GM18511 (cell line): ENCODE measurements at regions not wholly inside any gene's neighbourhood (a gene's known extent, or its start where the extent isn't known, plus 50 kb on each side); places are given as distances from the start of the nearest gene placed in this dataset.
"Not testable (repeated sequence)": the region's sequence is repeated elsewhere in the genome, so short reads cannot be mapped to it uniquely, and the experiment has no call there.

ENCODE experiments used
- ATAC-seq: cut with Tn5 transposase; IDR thresholded peaks from one replicate; pipeline ENCODE4 v1.9.1; 2021; ENCODE audit warnings: mild to moderate bottlenecking, moderate library complexity; ENCODE audit not compliant: unreplicated experiment

GRCh38 chr6:167661552-167662044, 165.1 kb upstream of the AFDN start:
- no peak for ATAC-seq

GRCh38 chr6:167662075-167662880, 164.4 kb upstream of the AFDN start:
- no peak for ATAC-seq

GRCh38 chr6:167662881-167663205, 163.9 kb upstream of the AFDN start:
- ATAC-seq, result no peak

GRCh38 chr6:167663316-167663715, 163.4 kb upstream of the AFDN start:
- no peak for ATAC-seq

GRCh38 chr6:167663784-167664443, 162.8 kb upstream of the AFDN start:
- ATAC-seq, result no peak

- no peak for ATAC-seq
Observed at GRCh38 chr6:167664678-167665660, 161.7 kb upstream of the AFDN start.

- ATAC-seq, result no peak
Observed at GRCh38 chr6:167665698-167666330, 160.9 kb upstream of the AFDN start.

- no peak for ATAC-seq
Observed at GRCh38 chr6:167666571-167667203, 160.0 kb upstream of the AFDN start.

GRCh38 chr6:167667204-167668018, 159.3 kb upstream of the AFDN start:
- no peak for ATAC-seq

- ATAC-seq, result no peak
Observed at GRCh38 chr6:167668019-167668753, 158.5 kb upstream of the AFDN start.

- no peak for ATAC-seq
Observed at GRCh38 chr6:167668754-167669552, 157.8 kb upstream of the AFDN start.

GRCh38 chr6:167669553-167669849, 157.2 kb upstream of the AFDN start:
- ATAC-seq, result no peak

- no peak for ATAC-seq
Observed at GRCh38 chr6:167669870-167670802, 156.6 kb upstream of the AFDN start.

- ATAC-seq, result no peak
Observed at GRCh38 chr6:167670938-167671338, 155.8 kb upstream of the AFDN start.

- ATAC-seq, result not testable (repeated sequence)
Observed at GRCh38 chr6:167671379-167671976, 155.2 kb upstream of the AFDN start.

- ATAC-seq, result no peak
Observed at GRCh38 chr6:167671977-167672687, 154.6 kb upstream of the AFDN start.
